Parathyroid adenoma (tissue), 2 donors: ENCODE measurements at regions not wholly inside any gene's neighbourhood (a gene's known extent, or its start where the extent isn't known, plus 50 kb on each side); places are given as distances from the start of the nearest gene placed in this dataset.

ENCODE experiments used
- H2AFZ ChIP-seq: fragments of 300-600 bp; sonication (generic); one replicate; pipeline ENCODE4 v1.7.0; 2017; ENCODE audit warnings: antibody characterized with exemption, mild to moderate bottlenecking
- H3K27ac ChIP-seq: fragments of 300-600 bp; sonication (generic); one replicate; pipeline ENCODE4 v1.7.0; 2017
- H3K27me3 ChIP-seq: fragments of 300-600 bp; sonication (generic); one replicate; pipeline ENCODE4 v1.7.0; 2017; ENCODE audit warnings: low read length; ENCODE audit not compliant: control insufficient read depth, insufficient read depth
- H3K36me3 ChIP-seq: fragments of 300-600 bp; sonication (generic); one replicate; pipeline ENCODE4 v1.7.0; 2017; ENCODE audit warnings: low read length; ENCODE audit not compliant: control insufficient read depth, insufficient read depth
- H3K4me1 ChIP-seq: fragments of 300-600 bp; sonication (generic); one replicate; pipeline ENCODE4 v1.7.0; 2017; ENCODE audit warnings: control low read depth
- H3K4me2 ChIP-seq: fragments of 300-600 bp; sonication (generic); one replicate; pipeline ENCODE4 v1.7.0; 2017; ENCODE audit warnings: low read length
- H3K4me3 ChIP-seq: fragments of 300-600 bp; sonication (generic); one replicate; pipeline ENCODE4 v1.7.0; 2017; ENCODE audit warnings: low read depth, low read length
- H3K79me2 ChIP-seq: fragments of 300-600 bp; sonication (generic); one replicate; pipeline ENCODE4 v1.7.0; 2017; ENCODE audit warnings: control low read depth
- H3K9ac ChIP-seq: fragments of 300-600 bp; sonication (generic); one replicate; pipeline ENCODE4 v1.7.0; 2017; ENCODE audit warnings: mild to moderate bottlenecking
- H3K9me3 ChIP-seq: fragments of 300-600 bp; sonication (generic); one replicate; pipeline ENCODE4 v1.7.0; 2017; ENCODE audit warnings: low read length; ENCODE audit not compliant: control insufficient read depth
- TF ChIP-seq, protein P1 (sequence below): fragments of 300-600 bp; sonication (generic); IDR thresholded peaks from one replicate; pipeline ENCODE4 v1.7.0; 2017; ENCODE audit warnings: antibody characterized with exemption, mild to moderate bottlenecking
- donor health status: primary hyperparathyroidism.

GRCh38 chr15:31447931-31448634 lies 121.4 kb downstream of the KLF13 start:
- TF ChIP-seq, protein P1, sequence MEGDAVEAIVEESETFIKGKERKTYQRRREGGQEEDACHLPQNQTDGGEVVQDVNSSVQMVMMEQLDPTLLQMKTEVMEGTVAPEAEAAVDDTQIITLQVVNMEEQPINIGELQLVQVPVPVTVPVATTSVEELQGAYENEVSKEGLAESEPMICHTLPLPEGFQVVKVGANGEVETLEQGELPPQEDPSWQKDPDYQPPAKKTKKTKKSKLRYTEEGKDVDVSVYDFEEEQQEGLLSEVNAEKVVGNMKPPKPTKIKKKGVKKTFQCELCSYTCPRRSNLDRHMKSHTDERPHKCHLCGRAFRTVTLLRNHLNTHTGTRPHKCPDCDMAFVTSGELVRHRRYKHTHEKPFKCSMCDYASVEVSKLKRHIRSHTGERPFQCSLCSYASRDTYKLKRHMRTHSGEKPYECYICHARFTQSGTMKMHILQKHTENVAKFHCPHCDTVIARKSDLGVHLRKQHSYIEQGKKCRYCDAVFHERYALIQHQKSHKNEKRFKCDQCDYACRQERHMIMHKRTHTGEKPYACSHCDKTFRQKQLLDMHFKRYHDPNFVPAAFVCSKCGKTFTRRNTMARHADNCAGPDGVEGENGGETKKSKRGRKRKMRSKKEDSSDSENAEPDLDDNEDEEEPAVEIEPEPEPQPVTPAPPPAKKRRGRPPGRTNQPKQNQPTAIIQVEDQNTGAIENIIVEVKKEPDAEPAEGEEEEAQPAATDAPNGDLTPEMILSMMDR, result no peak
- Histone ChIP-seq H3K4me1 (no peaks in the 10 kb centered on the region), H3K27ac (no peak overlapping the region), H2AFZ (no peak overlapping the region), H3K9me3 (no peaks in the 10 kb centered on the region), H3K9ac (no peak overlapping the region), H3K79me2 (no peaks in the 10 kb centered on the region), H3K4me3 (no peak overlapping the region), H3K36me3 (no peaks in the 10 kb centered on the region), H3K4me2 (no peak overlapping the region), H3K27me3 (no peaks in the 10 kb centered on the region)

DNA sequence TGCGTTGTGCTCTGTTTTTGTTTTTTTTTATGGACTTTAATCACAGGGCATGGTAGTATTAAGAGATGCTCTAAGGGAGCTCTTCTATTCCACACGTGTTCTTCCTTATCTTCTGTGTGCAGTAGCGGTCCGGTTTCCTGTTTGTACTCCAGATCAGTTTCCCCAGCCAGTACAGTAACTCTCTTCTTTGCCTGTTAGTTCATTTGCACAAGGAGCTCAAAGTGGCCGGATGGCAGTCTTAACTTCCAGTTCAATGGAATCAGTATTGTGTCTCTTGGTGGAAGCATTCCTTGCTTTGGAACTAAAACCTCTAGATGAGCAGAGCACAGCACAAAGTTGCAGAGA lies 122.0 kb downstream of the KLF13 start:
- H2AFZ ChIP-seq, result no peak overlapping the region
- H3K27ac ChIP-seq, result no peak overlapping the region
- no peak overlapping the region for H3K4me2 ChIP-seq
- H3K27me3 ChIP-seq, result no peaks in the 10 kb centered on the region
- no peak overlapping the region for H3K4me3 ChIP-seq
- H3K9ac ChIP-seq, result no peak overlapping the region
- H3K9me3 ChIP-seq, result no peaks in the 10 kb centered on the region
- no peaks in the 10 kb centered on the region for H3K4me1 ChIP-seq
- no peaks in the 10 kb centered on the region for H3K36me3 ChIP-seq
- no peaks in the 10 kb centered on the region for H3K79me2 ChIP-seq
- TF ChIP-seq, protein P1, result no peak

- no peak overlapping the region for H3K27ac ChIP-seq
- H3K27me3 ChIP-seq, result no peaks in the 10 kb centered on the region
- no peak overlapping the region for H3K4me3 ChIP-seq
- no peaks in the 10 kb centered on the region for H3K36me3 ChIP-seq
- no peaks in the 10 kb centered on the region for H3K9me3 ChIP-seq
- TF ChIP-seq, protein P1, result no peak
- H3K4me1 ChIP-seq, result no peaks in the 10 kb centered on the region
- H3K9ac ChIP-seq, result no peak overlapping the region
- H3K79me2 ChIP-seq, result no peaks in the 10 kb centered on the region
- no peak overlapping the region for H2AFZ ChIP-seq
- no peak overlapping the region for H3K4me2 ChIP-seq
Measured at GRCh38 chr15:31452595-31453557, 126.2 kb downstream of the KLF13 start.

DNA sequence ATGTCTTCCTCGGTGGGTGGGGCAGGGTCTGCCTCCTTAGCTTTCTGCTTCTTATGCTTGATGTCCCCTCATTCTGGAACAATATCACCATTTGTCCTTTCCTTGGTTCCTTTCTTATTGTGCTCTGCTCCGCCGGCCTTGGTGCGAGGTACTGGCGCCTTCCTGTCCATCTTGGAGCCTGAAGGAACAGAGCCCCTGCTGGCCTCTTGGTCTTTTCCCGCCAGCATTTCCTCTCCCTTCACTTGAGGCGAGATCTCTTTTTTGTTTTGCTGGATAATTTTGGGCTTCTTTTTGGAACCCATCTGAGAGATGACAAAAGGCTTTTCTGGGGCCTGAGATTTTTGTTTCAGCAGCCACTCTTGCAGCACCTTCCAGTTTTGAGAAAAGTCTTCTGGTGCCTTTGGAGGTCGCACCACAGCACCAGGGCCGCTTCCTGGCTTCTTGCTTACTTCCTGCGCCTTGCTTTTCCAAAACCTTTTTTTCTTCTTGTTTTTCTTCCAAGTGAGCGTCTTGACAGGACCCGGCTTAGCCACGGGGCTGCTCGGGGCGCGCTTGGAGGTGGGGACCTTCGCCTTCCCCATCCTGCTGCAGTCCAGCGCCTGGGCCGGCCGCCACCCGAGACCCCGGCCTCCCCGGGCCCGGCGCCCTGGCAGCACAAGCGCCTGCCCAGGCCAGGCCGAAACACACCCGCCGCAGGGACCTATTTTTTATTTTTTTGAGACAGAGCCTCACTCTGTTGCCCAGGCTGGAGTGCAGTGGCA lies 127.1 kb downstream of the KLF13 start:
- Histone ChIP-seq H3K9ac (no peak overlapping the region), H3K79me2 (no peaks in the 10 kb centered on the region), H3K27me3 (no peaks in the 10 kb centered on the region), H3K36me3 (no peaks in the 10 kb centered on the region), H2AFZ (no peak overlapping the region), H3K4me2 (no peak overlapping the region), H3K4me1 (no peaks in the 10 kb centered on the region), H3K4me3 (no peak overlapping the region), H3K9me3 (no peaks in the 10 kb centered on the region), H3K27ac (no peak overlapping the region)
- TF ChIP-seq, protein P1, result no peak
